ENCODE measurements at regions not wholly inside any gene's neighbourhood (a gene's known extent, or its start where the extent isn't known, plus 50 kb on each side); places are given as distances from the start of the nearest gene placed in this dataset.

DNA sequence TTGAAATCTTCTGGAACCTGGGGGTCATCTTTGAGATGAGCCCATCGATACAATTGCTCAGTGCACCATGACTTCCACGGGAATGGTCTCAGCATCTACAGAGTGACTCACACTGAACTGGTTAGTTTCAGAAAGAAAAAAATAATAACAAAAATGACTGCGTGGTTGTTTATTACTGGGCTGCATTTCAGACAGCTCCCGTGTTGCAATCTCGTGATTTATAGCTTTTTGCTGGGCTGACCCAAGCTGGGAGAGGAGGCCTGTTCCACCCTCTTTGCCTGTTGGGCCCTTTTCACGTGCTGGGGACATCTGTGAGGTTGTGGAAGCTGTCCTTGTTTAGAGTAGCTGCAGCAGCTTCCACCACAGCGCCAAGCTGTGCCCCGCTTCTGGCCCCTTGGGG lies 225.5 kb downstream of the BMP7 start:
- H3K9me3 ChIP-seq (ENCODE audit: control insufficient read depth, insufficient read depth, low read depth, low read length), result no peaks in the 10 kb centered on the region
- no peak overlapping the region for H3K9ac ChIP-seq (ENCODE audit: low read length)
- H3K36me3 ChIP-seq (ENCODE audit: control insufficient read depth, insufficient read depth, low read length), result no peaks in the 10 kb centered on the region
- no peak overlapping the region for H3K27ac ChIP-seq (ENCODE audit: low read depth, low read length)
- no peaks in the 10 kb centered on the region for H3K4me1 ChIP-seq (ENCODE audit: control insufficient read depth, insufficient read depth, low read length)
- H3K4me3 ChIP-seq (ENCODE audit: low read depth, low read length), result no peak overlapping the region
- no peaks in the 10 kb centered on the region for H3K27me3 ChIP-seq (ENCODE audit: control insufficient read depth, insufficient read depth, low read length)

GRCh38 chr20:57043091-57043490 lies 223.3 kb downstream of the BMP7 start:
- peaks cover 11% of the 10 kb centered on the region; the same call in 1 of the 2 replicates for H3K4me1 ChIP-seq (ENCODE audit: control insufficient read depth, insufficient read depth, low read length)
- H3K9ac ChIP-seq (ENCODE audit: low read length), result no peak overlapping the region
- H3K36me3 ChIP-seq (ENCODE audit: control insufficient read depth, insufficient read depth, low read length), result no peaks in the 10 kb centered on the region
- no peaks in the 10 kb centered on the region for H3K27me3 ChIP-seq (ENCODE audit: control insufficient read depth, insufficient read depth, low read length)
- no peak overlapping the region for H3K27ac ChIP-seq (ENCODE audit: low read depth, low read length)
- no peak overlapping the region for H3K4me3 ChIP-seq (ENCODE audit: low read depth, low read length)
- H3K9me3 ChIP-seq (ENCODE audit: control insufficient read depth, insufficient read depth, low read depth, low read length), result no peaks in the 10 kb centered on the region

DNA sequence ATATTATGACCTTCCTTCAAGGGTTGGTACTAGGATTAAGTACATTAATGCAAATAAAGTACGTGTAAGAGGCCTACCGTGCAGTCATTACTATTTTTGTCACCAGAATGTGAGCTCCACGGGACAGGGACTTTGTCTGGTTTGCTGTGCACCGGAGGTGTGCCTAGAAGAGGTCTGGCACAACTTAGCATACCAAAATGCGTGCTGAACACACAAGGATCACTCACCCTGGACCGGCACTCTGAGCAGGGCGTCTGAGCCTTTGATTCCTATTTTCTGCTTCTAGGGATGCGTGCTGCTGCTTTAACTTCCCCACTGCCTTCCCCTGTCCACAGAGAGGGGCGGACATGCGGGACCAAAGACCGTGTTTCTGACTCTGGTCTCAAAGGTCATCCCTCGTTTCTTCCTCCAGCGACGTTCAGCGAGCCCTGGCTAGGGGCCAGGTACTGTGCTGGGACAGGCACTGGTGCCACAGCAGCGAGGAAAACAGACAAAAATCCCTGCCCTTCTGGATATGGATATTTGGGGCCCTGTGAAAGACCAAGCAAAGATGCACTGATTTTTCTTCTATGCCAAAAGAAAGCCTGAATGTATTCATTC lies 222.7 kb downstream of the BMP7 start:
- H3K9ac ChIP-seq (ENCODE audit: low read length), result no peak overlapping the region

DNA sequence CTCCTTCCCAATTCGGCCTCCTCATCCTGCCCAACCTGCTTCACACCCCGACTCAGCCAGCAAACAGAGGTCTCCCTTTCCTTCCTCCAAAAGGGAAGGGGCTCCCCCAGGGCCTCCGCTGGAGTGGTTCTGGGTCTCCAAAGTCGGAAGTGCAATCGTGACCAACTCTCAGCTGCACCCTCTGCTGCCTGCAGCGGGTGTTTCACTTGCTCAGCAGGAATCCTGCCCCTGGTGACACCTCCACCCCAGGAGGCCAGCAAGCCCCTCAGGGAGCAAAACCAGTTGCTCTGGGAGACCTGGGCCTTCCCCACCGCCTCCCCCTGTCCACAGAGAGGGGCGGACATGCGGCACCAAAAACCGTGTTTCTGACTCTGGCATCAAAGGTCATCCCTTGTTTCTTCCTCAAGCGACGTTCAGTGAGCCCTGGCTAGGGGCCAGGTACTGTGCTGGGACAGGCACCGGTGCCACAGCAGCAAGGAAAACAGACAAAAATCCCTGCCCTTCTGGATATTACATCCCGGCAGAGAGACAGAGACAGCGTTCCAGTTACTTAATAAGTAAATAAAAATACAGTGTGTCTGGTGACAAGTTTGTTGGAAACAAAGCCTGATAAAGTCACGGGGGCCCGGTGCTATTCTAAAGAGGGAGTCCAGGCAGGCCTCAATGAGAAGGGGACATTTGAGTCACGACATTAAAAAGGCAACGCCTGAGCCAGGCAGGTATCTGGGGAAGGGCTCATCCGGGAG lies 219.0 kb downstream of the BMP7 start:
- H3K36me3 ChIP-seq (ENCODE audit: control insufficient read depth, insufficient read depth, low read length), result no peaks in the 10 kb centered on the region
- no peak overlapping the region for H3K4me3 ChIP-seq (ENCODE audit: low read depth, low read length)
- no peak overlapping the region for H3K27ac ChIP-seq (ENCODE audit: low read depth, low read length)
- peaks cover 12% of the 10 kb centered on the region; the same call in 1 of the 2 replicates for H3K4me1 ChIP-seq (ENCODE audit: control insufficient read depth, insufficient read depth, low read length)
- no peak overlapping the region for H3K9ac ChIP-seq (ENCODE audit: low read length)
- H3K27me3 ChIP-seq (ENCODE audit: control insufficient read depth, insufficient read depth, low read length), result no peaks in the 10 kb centered on the region
- H3K9me3 ChIP-seq (ENCODE audit: control insufficient read depth, insufficient read depth, low read depth, low read length), result no peaks in the 10 kb centered on the region

More for the DNA sequence above, 222.7 kb downstream of the BMP7 start:
- Histone ChIP-seq H3K27ac (ENCODE audit: low read depth, low read length) (no peak overlapping the region), H3K36me3 (ENCODE audit: control insufficient read depth, insufficient read depth, low read length) (no peaks in the 10 kb centered on the region), H3K4me1 (ENCODE audit: control insufficient read depth, insufficient read depth, low read length) (peaks cover 12% of the 10 kb centered on the region; the same call in 1 of the 2 replicates), H3K27me3 (ENCODE audit: control insufficient read depth, insufficient read depth, low read length) (no peaks in the 10 kb centered on the region), H3K4me3 (ENCODE audit: low read depth, low read length) (no peak overlapping the region), H3K9me3 (ENCODE audit: control insufficient read depth, insufficient read depth, low read depth, low read length) (no peaks in the 10 kb centered on the region)

GRCh38 chr20:57048027-57048869 lies 218.2 kb downstream of the BMP7 start:
- Histone ChIP-seq H3K27me3 (ENCODE audit: control insufficient read depth, insufficient read depth, low read length) (no peaks in the 10 kb centered on the region), H3K4me1 (ENCODE audit: control insufficient read depth, insufficient read depth, low read length) (peaks cover 12% of the 10 kb centered on the region; the same call in 1 of the 2 replicates), H3K36me3 (ENCODE audit: control insufficient read depth, insufficient read depth, low read length) (no peaks in the 10 kb centered on the region), H3K4me3 (ENCODE audit: low read depth, low read length) (no peak overlapping the region), H3K9ac (ENCODE audit: low read length) (no peak overlapping the region), H3K9me3 (ENCODE audit: control insufficient read depth, insufficient read depth, low read depth, low read length) (0 out of 2 replicates have a peak, but pooled peaks cover 2% of the 10 kb centered on the region), H3K27ac (ENCODE audit: low read depth, low read length) (no peak overlapping the region)

GRCh38 chr20:57049296-57049695 lies 217.1 kb downstream of the BMP7 start:
- Histone ChIP-seq H3K4me1 (ENCODE audit: control insufficient read depth, insufficient read depth, low read length) (peaks cover 12% of the 10 kb centered on the region; the same call in 1 of the 2 replicates), H3K9ac (ENCODE audit: low read length) (no peak overlapping the region), H3K27me3 (ENCODE audit: control insufficient read depth, insufficient read depth, low read length) (no peaks in the 10 kb centered on the region), H3K36me3 (ENCODE audit: control insufficient read depth, insufficient read depth, low read length) (no peaks in the 10 kb centered on the region), H3K27ac (ENCODE audit: low read depth, low read length) (no peak overlapping the region), H3K4me3 (ENCODE audit: low read depth, low read length) (no peak overlapping the region), H3K9me3 (ENCODE audit: control insufficient read depth, insufficient read depth, low read depth, low read length) (0 out of 2 replicates have a peak, but pooled peaks cover 3% of the 10 kb centered on the region)

GRCh38 chr20:57051096-57051495 lies 215.3 kb downstream of the BMP7 start:
- no peaks in the 10 kb centered on the region for H3K27me3 ChIP-seq (ENCODE audit: control insufficient read depth, insufficient read depth, low read length)
- no peak overlapping the region for H3K27ac ChIP-seq (ENCODE audit: low read depth, low read length)
- H3K9ac ChIP-seq (ENCODE audit: low read length), result no peak overlapping the region
- no peak overlapping the region for H3K4me3 ChIP-seq (ENCODE audit: low read depth, low read length)
- H3K36me3 ChIP-seq (ENCODE audit: control insufficient read depth, insufficient read depth, low read length), result no peaks in the 10 kb centered on the region
- peaks cover 12% of the 10 kb centered on the region; the same call in 1 of the 2 replicates for H3K4me1 ChIP-seq (ENCODE audit: control insufficient read depth, insufficient read depth, low read length)
- H3K9me3 ChIP-seq (ENCODE audit: control insufficient read depth, insufficient read depth, low read depth, low read length), result 0 out of 2 replicates have a peak, but pooled peaks cover 3% of the 10 kb centered on the region

- Histone ChIP-seq H3K27me3 (ENCODE audit: control insufficient read depth, insufficient read depth, low read length) (no peaks in the 10 kb centered on the region), H3K4me1 (ENCODE audit: control insufficient read depth, insufficient read depth, low read length) (peaks cover under 1% of the 10 kb centered on the region; the same call in 1 of the 2 replicates), H3K9me3 (ENCODE audit: control insufficient read depth, insufficient read depth, low read depth, low read length) (0 out of 2 replicates have a peak, but pooled peaks cover 3% of the 10 kb centered on the region), H3K9ac (ENCODE audit: low read length) (no peak overlapping the region), H3K36me3 (ENCODE audit: control insufficient read depth, insufficient read depth, low read length) (no peaks in the 10 kb centered on the region), H3K27ac (ENCODE audit: low read depth, low read length) (no peak overlapping the region), H3K4me3 (ENCODE audit: low read depth, low read length) (no peak overlapping the region)
Observed at GRCh38 chr20:57053067-57053466, 213.4 kb downstream of the BMP7 start.

DNA sequence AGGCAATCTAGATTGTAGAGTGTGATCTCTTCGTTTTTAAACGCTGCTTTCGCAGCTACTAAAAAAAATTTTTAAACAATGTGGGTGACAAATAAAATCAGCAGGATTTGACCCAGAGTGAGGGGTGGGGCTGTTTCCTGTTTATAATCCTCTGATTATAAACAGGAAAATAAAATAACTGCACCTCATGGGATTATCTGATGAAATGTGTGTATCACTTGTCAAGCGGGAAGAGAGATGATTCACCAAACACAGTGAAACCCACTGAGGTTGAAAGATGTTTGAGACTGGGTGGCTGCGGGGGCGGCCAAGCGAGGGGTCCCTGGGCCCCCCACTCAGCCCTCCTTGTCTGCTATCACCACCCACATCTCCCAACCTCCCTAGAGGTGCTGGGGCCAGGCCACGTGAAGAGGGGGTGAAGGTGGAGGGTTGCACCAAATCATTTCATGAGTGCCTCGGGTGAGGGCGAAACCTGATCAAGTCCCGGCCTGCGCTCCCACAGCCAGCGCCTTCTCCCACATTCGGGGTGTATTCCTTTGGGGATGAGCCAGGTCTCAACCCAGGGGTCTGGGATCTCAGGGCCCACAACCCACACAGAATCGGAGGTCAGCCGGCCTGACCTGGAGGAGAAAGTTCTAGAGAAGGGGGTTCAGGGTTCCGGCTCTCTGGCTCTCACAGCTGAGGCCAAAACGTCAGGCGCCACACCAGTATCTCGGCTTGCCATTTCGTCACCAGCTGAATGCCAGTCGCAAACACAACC lies 212.5 kb downstream of the BMP7 start:
- Histone ChIP-seq H3K27ac (ENCODE audit: low read depth, low read length) (no peak overlapping the region), H3K9me3 (ENCODE audit: control insufficient read depth, insufficient read depth, low read depth, low read length) (0 out of 2 replicates have a peak, but pooled peaks cover 3% of the 10 kb centered on the region), H3K36me3 (ENCODE audit: control insufficient read depth, insufficient read depth, low read length) (no peaks in the 10 kb centered on the region), H3K4me3 (ENCODE audit: low read depth, low read length) (no peak overlapping the region), H3K9ac (ENCODE audit: low read length) (no peak overlapping the region), H3K4me1 (ENCODE audit: control insufficient read depth, insufficient read depth, low read length) (no peaks in the 10 kb centered on the region), H3K27me3 (ENCODE audit: control insufficient read depth, insufficient read depth, low read length) (0 out of 2 replicates have a peak, but pooled peaks cover 3% of the 10 kb centered on the region)

DNA sequence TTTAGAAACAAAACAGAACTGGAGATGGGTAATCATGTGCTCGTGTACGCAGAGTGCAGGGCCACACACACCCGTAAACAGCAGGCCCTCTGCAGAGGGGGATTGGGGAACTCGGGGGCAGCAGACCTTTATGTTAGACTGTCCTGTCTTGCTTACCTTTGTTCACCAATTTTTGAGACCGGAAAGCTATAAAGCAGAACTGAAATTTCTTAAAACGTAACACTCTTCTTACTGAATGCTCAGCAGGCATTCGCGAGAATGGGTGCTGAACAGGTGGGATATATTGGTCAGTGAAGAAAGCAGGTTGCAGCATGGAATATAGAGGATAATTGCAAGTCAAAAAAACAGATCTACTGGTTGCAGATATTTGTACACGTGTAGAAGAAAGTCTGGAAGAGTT lies 211.1 kb downstream of the BMP7 start:
- 0 out of 2 replicates have a peak, but pooled peaks cover 3% of the 10 kb centered on the region for H3K27me3 ChIP-seq (ENCODE audit: control insufficient read depth, insufficient read depth, low read length)
- H3K9ac ChIP-seq (ENCODE audit: low read length), result no peak overlapping the region
- no peaks in the 10 kb centered on the region for H3K4me1 ChIP-seq (ENCODE audit: control insufficient read depth, insufficient read depth, low read length)
- H3K27ac ChIP-seq (ENCODE audit: low read depth, low read length), result no peak overlapping the region
- H3K9me3 ChIP-seq (ENCODE audit: control insufficient read depth, insufficient read depth, low read depth, low read length), result 0 out of 2 replicates have a peak, but pooled peaks cover 3% of the 10 kb centered on the region
- H3K4me3 ChIP-seq (ENCODE audit: low read depth, low read length), result no peak overlapping the region
- no peaks in the 10 kb centered on the region for H3K36me3 ChIP-seq (ENCODE audit: control insufficient read depth, insufficient read depth, low read length)

All from HUES6 (cell line).